ENCODE measurements at regions not wholly inside any gene's neighbourhood (a gene's known extent, or its start where the extent isn't known, plus 50 kb on each side); places are given as distances from the start of the nearest gene placed in this dataset.
"Not testable (repeated sequence)": the region's sequence is repeated elsewhere in the genome, so short reads cannot be mapped to it uniquely, and the experiment has no call there.

GRCh38 chr11:97912629-97913028, 1108.1 kb upstream of the CNTN5 start:
- no peak overlapping the region for H3K4me3 ChIP-seq (ENCODE audit: low read length)
- H2AK5ac ChIP-seq (ENCODE audit: low read length): no peak overlapping the region
- H3K4me2 ChIP-seq (ENCODE audit: low read length): no peak overlapping the region
- no peaks in the 10 kb centered on the region for H3K4me1 ChIP-seq (ENCODE audit: control insufficient read depth, low read depth, low read length)
- H4K8ac ChIP-seq (ENCODE audit: low read depth, low read length): no peak overlapping the region
- no peak overlapping the region for H3K4ac ChIP-seq (ENCODE audit: low read depth, low read length)
- H3K36me3 ChIP-seq (ENCODE audit: control insufficient read depth, insufficient read depth, low read length): no peaks in the 10 kb centered on the region
- DNase-seq: no peak
- H2BK15ac ChIP-seq (replicated peaks; ENCODE audit: low read depth): no peak overlapping the region
- H3K79me2 ChIP-seq (ENCODE audit: control insufficient read depth, insufficient read depth, low read length): no peaks in the 10 kb centered on the region
- H3K27ac ChIP-seq (ENCODE audit: low read depth, low read length): no peak overlapping the region
- H2BK120ac ChIP-seq (ENCODE audit: low read depth, low read length): no peak overlapping the region
- 100% methylated on average over 1 of the region's 3 CpGs for whole genome bisulfite sequencing (ENCODE audit: extremely low coverage, insufficient coverage, low lambda C conversion rate)
- H3K23ac ChIP-seq (ENCODE audit: low read length): no peak overlapping the region
- H3K27me3 ChIP-seq (ENCODE audit: insufficient read depth, low read length, poor library complexity): no peaks in the 10 kb centered on the region
- no peaks in the 10 kb centered on the region for H3K79me1 ChIP-seq (ENCODE audit: low read length)
- no peak overlapping the region for H3K18ac ChIP-seq (ENCODE audit: low read length)
- H4K5ac ChIP-seq (ENCODE audit: low read length): no peak overlapping the region
- H3K9ac ChIP-seq (ENCODE audit: low read length): no peak overlapping the region
- no peak overlapping the region for H2BK5ac ChIP-seq (ENCODE audit: low read length)
- no peak overlapping the region for H3K56ac ChIP-seq (ENCODE audit: low read length)

GRCh38 chr11:97922933-97923332, 1097.8 kb upstream of the CNTN5 start:
- H2BK120ac ChIP-seq (ENCODE audit: low read depth, low read length); H2BK15ac ChIP-seq (replicated peaks; ENCODE audit: low read depth); H3K4me1 ChIP-seq (ENCODE audit: control insufficient read depth, low read depth, low read length); H3K79me2 ChIP-seq (ENCODE audit: control insufficient read depth, insufficient read depth, low read length); H3K4ac ChIP-seq (ENCODE audit: low read depth, low read length); H4K8ac ChIP-seq (ENCODE audit: low read depth, low read length); H3K36me3 ChIP-seq (ENCODE audit: control insufficient read depth, insufficient read depth, low read length); H3K4me2 ChIP-seq (ENCODE audit: low read length); H3K4me3 ChIP-seq (ENCODE audit: low read length); DNase-seq; H3K23ac ChIP-seq (ENCODE audit: low read length); H3K79me1 ChIP-seq (ENCODE audit: low read length); H3K27me3 ChIP-seq (ENCODE audit: insufficient read depth, low read length, poor library complexity); H2BK5ac ChIP-seq (ENCODE audit: low read length); H2AK5ac ChIP-seq (ENCODE audit: low read length); H3K27ac ChIP-seq (ENCODE audit: low read depth, low read length); H3K9ac ChIP-seq (ENCODE audit: low read length); H4K5ac ChIP-seq (ENCODE audit: low read length); H3K56ac ChIP-seq (ENCODE audit: low read length); H3K18ac ChIP-seq (ENCODE audit: low read length): not testable (repeated sequence)
- no CpG with 5 or more reads among the region's 10 CpGs for WGBS (ENCODE audit: extremely low coverage, insufficient coverage, low lambda C conversion rate)

GRCh38 chr11:97934572-97935208, 1086.1 kb upstream of the CNTN5 start:
- H3K79me1 ChIP-seq (ENCODE audit: low read length): no peaks in the 10 kb centered on the region
- no peak overlapping the region for H3K27ac ChIP-seq (ENCODE audit: low read depth, low read length)
- H3K4ac ChIP-seq (ENCODE audit: low read depth, low read length): no peak overlapping the region
- H3K9ac ChIP-seq (ENCODE audit: low read length): no peak overlapping the region
- H2BK15ac ChIP-seq (replicated peaks; ENCODE audit: low read depth): no peak overlapping the region
- DNase-seq: no peak
- no peaks in the 10 kb centered on the region for H3K27me3 ChIP-seq (ENCODE audit: insufficient read depth, low read length, poor library complexity)
- H3K4me2 ChIP-seq (ENCODE audit: low read length): no peak overlapping the region
- H3K56ac ChIP-seq (ENCODE audit: low read length): no peak overlapping the region
- H3K4me1 ChIP-seq (ENCODE audit: control insufficient read depth, low read depth, low read length): no peaks in the 10 kb centered on the region
- H3K36me3 ChIP-seq (ENCODE audit: control insufficient read depth, insufficient read depth, low read length): no peaks in the 10 kb centered on the region
- H2BK5ac ChIP-seq (ENCODE audit: low read length): no peak overlapping the region
- H2BK120ac ChIP-seq (ENCODE audit: low read depth, low read length): no peak overlapping the region
- H4K8ac ChIP-seq (ENCODE audit: low read depth, low read length): no peak overlapping the region
- WGBS (ENCODE audit: extremely low coverage, insufficient coverage, low lambda C conversion rate): no CpG with 5 or more reads among the region's 5 CpGs
- no peak overlapping the region for H3K23ac ChIP-seq (ENCODE audit: low read length)
- H3K79me2 ChIP-seq (ENCODE audit: control insufficient read depth, insufficient read depth, low read length): no peaks in the 10 kb centered on the region
- H3K18ac ChIP-seq (ENCODE audit: low read length): no peak overlapping the region
- no peak overlapping the region for H3K4me3 ChIP-seq (ENCODE audit: low read length)
- no peak overlapping the region for H2AK5ac ChIP-seq (ENCODE audit: low read length)
- H4K5ac ChIP-seq (ENCODE audit: low read length): no peak overlapping the region

GRCh38 chr11:97937501-97937900, 1083.2 kb upstream of the CNTN5 start:
- H3K23ac ChIP-seq (ENCODE audit: low read length): no peak overlapping the region
- H3K79me2 ChIP-seq (ENCODE audit: control insufficient read depth, insufficient read depth, low read length): no peaks in the 10 kb centered on the region
- H3K27ac ChIP-seq (ENCODE audit: low read depth, low read length): no peak overlapping the region
- WGBS (ENCODE audit: extremely low coverage, insufficient coverage, low lambda C conversion rate): no CpG with 5 or more reads among the region's 3 CpGs
- H2BK15ac ChIP-seq (replicated peaks; ENCODE audit: low read depth): no peak overlapping the region
- no peaks in the 10 kb centered on the region for H3K27me3 ChIP-seq (ENCODE audit: insufficient read depth, low read length, poor library complexity)
- H3K79me1 ChIP-seq (ENCODE audit: low read length): no peaks in the 10 kb centered on the region
- H4K5ac ChIP-seq (ENCODE audit: low read length): no peak overlapping the region
- no peak overlapping the region for H4K8ac ChIP-seq (ENCODE audit: low read depth, low read length)
- no peak overlapping the region for H3K9ac ChIP-seq (ENCODE audit: low read length)
- no peak overlapping the region for H2BK120ac ChIP-seq (ENCODE audit: low read depth, low read length)
- H3K18ac ChIP-seq (ENCODE audit: low read length): no peak overlapping the region
- peak; percentile 2 for DNase-seq
- H3K36me3 ChIP-seq (ENCODE audit: control insufficient read depth, insufficient read depth, low read length): no peaks in the 10 kb centered on the region
- H2BK5ac ChIP-seq (ENCODE audit: low read length): no peak overlapping the region
- H3K4me1 ChIP-seq (ENCODE audit: control insufficient read depth, low read depth, low read length): no peaks in the 10 kb centered on the region
- H3K4ac ChIP-seq (ENCODE audit: low read depth, low read length): no peak overlapping the region
- H3K56ac ChIP-seq (ENCODE audit: low read length): no peak overlapping the region
- H2AK5ac ChIP-seq (ENCODE audit: low read length): no peak overlapping the region
- no peak overlapping the region for H3K4me2 ChIP-seq (ENCODE audit: low read length)
- no peak overlapping the region for H3K4me3 ChIP-seq (ENCODE audit: low read length)

- H2AK5ac ChIP-seq (ENCODE audit: low read length): no peak overlapping the region
- H3K4me1 ChIP-seq (ENCODE audit: control insufficient read depth, low read depth, low read length): no peaks in the 10 kb centered on the region
- no peak overlapping the region for H3K9ac ChIP-seq (ENCODE audit: low read length)
- H3K23ac ChIP-seq (ENCODE audit: low read length): no peak overlapping the region
- H4K8ac ChIP-seq (ENCODE audit: low read depth, low read length): no peak overlapping the region
- no peaks in the 10 kb centered on the region for H3K27me3 ChIP-seq (ENCODE audit: insufficient read depth, low read length, poor library complexity)
- no CpG with 5 or more reads among the region's 2 CpGs for WGBS (ENCODE audit: extremely low coverage, insufficient coverage, low lambda C conversion rate)
- H2BK5ac ChIP-seq (ENCODE audit: low read length): no peak overlapping the region
- H3K4ac ChIP-seq (ENCODE audit: low read depth, low read length): no peak overlapping the region
- H2BK15ac ChIP-seq (replicated peaks; ENCODE audit: low read depth): no peak overlapping the region
- no peaks in the 10 kb centered on the region for H3K79me2 ChIP-seq (ENCODE audit: control insufficient read depth, insufficient read depth, low read length)
- no peak overlapping the region for H3K56ac ChIP-seq (ENCODE audit: low read length)
- H4K5ac ChIP-seq (ENCODE audit: low read length): no peak overlapping the region
- H2BK120ac ChIP-seq (ENCODE audit: low read depth, low read length): no peak overlapping the region
- H3K4me2 ChIP-seq (ENCODE audit: low read length): no peak overlapping the region
- no peaks in the 10 kb centered on the region for H3K79me1 ChIP-seq (ENCODE audit: low read length)
- no peak overlapping the region for H3K18ac ChIP-seq (ENCODE audit: low read length)
- no peak for DNase-seq
- no peak overlapping the region for H3K27ac ChIP-seq (ENCODE audit: low read depth, low read length)
- H3K36me3 ChIP-seq (ENCODE audit: control insufficient read depth, insufficient read depth, low read length): no peaks in the 10 kb centered on the region
- no peak overlapping the region for H3K4me3 ChIP-seq (ENCODE audit: low read length)
These were observed 1082.0 kb upstream of the CNTN5 start for GRCh38 chr11:97938789-97939188.

GRCh38 chr11:97943493-97943892, 1077.3 kb upstream of the CNTN5 start:
- no peak overlapping the region for H4K8ac ChIP-seq (ENCODE audit: low read depth, low read length)
- H3K18ac ChIP-seq (ENCODE audit: low read length): no peak overlapping the region
- H3K79me2 ChIP-seq (ENCODE audit: control insufficient read depth, insufficient read depth, low read length): no peaks in the 10 kb centered on the region
- H3K23ac ChIP-seq (ENCODE audit: low read length): no peak overlapping the region
- DNase-seq: no peak
- H2BK120ac ChIP-seq (ENCODE audit: low read depth, low read length): no peak overlapping the region
- no peaks in the 10 kb centered on the region for H3K4me1 ChIP-seq (ENCODE audit: control insufficient read depth, low read depth, low read length)
- H3K56ac ChIP-seq (ENCODE audit: low read length): no peak overlapping the region
- no peaks in the 10 kb centered on the region for H3K36me3 ChIP-seq (ENCODE audit: control insufficient read depth, insufficient read depth, low read length)
- H3K4ac ChIP-seq (ENCODE audit: low read depth, low read length): no peak overlapping the region
- no peak overlapping the region for H2AK5ac ChIP-seq (ENCODE audit: low read length)
- no peaks in the 10 kb centered on the region for H3K79me1 ChIP-seq (ENCODE audit: low read length)
- no peaks in the 10 kb centered on the region for H3K27me3 ChIP-seq (ENCODE audit: insufficient read depth, low read length, poor library complexity)
- H3K4me2 ChIP-seq (ENCODE audit: low read length): no peak overlapping the region
- no peak overlapping the region for H2BK15ac ChIP-seq (replicated peaks; ENCODE audit: low read depth)
- no peak overlapping the region for H3K4me3 ChIP-seq (ENCODE audit: low read length)
- WGBS (ENCODE audit: extremely low coverage, insufficient coverage, low lambda C conversion rate): no CpG with 5 or more reads among the region's 2 CpGs
- no peak overlapping the region for H4K5ac ChIP-seq (ENCODE audit: low read length)
- no peak overlapping the region for H3K27ac ChIP-seq (ENCODE audit: low read depth, low read length)
- no peak overlapping the region for H2BK5ac ChIP-seq (ENCODE audit: low read length)
- H3K9ac ChIP-seq (ENCODE audit: low read length): no peak overlapping the region

Measured in mesendoderm (in vitro differentiated cells).